ENCODE measurements at regions not wholly inside any gene's neighbourhood (a gene's known extent, or its start where the extent isn't known, plus 50 kb on each side); places are given as distances from the start of the nearest gene placed in this dataset.

DNA sequence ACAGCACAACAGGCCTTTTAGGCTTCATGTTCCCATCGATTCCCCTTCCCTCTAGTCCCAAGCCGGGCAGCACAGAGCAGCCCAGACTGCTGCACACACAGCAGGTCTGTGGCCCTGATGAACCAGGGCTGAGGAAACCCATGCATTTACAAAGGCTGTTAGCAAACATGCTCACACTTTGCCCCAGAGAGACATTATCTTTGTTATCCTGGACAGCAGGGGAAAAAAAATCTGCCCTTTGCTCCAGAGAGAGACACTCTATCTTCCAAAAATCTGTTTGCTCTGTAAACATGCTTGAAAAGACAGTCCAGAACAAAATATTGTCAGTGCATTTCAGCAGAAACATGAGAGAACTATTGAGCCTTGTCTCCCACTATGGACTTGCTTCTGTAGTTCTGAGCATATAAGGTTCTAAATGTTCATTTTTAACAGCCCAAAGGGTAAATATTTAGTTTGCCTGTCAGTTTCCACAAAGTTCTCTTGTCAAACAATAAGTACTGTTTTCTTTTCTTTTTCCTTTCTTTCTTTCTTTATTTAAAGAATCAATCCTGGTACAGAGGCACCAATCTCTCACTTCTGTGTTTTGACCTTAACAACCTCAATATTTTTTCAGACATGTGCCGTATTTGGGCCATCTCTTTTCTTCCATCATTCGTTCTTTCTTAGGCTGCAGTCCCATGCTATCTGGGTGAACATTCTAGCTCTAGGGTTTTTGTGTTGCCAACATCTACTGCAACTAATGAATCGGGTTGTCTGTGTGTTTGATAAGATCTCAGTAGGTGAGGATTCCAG is 468.0 kb downstream of the EPM2A start (continued):
- TF ChIP-seq NFIC (IDR thresholded peaks at IDR 0.05; ENCODE audit: low read length) (peak; percentile 99), ARNT2 (CRISPR knock-in tag; IDR thresholded peaks at IDR 0.05; ENCODE audit: low read depth) (peak; percentile 82; the same call in 1 of the 2 replicates), RFXANK (CRISPR knock-in tag; IDR thresholded peaks at IDR 0.05) (0 out of 2 replicates have a peak, but pooled peaks have one; percentile 49), NFE2L2 (IDR thresholded peaks at IDR 0.05; ENCODE audit: low read length) (no peak; the same call in 1 of the 2 replicates), FOXM1 (CRISPR knock-in tag; IDR thresholded peaks at IDR 0.05) (no peak), ZNF44 (CRISPR knock-in tag; IDR thresholded peaks at IDR 0.05) (no peak), ZNF432 (CRISPR knock-in tag; IDR thresholded peaks at IDR 0.05; ENCODE audit: borderline replicate concordance) (no peak), ZNF367 (CRISPR knock-in tag; IDR thresholded peaks at IDR 0.05; ENCODE audit: borderline replicate concordance) (peak; percentile 82; the same call in 1 of the 2 replicates), FIP1L1 (IDR thresholded peaks at IDR 0.05; ENCODE audit: borderline replicate concordance, insufficient read depth, low read depth, low read length) (no peak)
- TF ChIP-seq, protein P1, sequence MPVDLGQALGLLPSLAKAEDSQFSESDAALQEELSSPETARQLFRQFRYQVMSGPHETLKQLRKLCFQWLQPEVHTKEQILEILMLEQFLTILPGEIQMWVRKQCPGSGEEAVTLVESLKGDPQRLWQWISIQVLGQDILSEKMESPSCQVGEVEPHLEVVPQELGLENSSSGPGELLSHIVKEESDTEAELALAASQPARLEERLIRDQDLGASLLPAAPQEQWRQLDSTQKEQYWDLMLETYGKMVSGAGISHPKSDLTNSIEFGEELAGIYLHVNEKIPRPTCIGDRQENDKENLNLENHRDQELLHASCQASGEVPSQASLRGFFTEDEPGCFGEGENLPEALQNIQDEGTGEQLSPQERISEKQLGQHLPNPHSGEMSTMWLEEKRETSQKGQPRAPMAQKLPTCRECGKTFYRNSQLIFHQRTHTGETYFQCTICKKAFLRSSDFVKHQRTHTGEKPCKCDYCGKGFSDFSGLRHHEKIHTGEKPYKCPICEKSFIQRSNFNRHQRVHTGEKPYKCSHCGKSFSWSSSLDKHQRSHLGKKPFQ (CRISPR knock-in tag; IDR thresholded peaks at IDR 0.05; ENCODE audit: insufficient replicate concordance): peak; percentile 82
- TF ChIP-seq, protein P2, sequence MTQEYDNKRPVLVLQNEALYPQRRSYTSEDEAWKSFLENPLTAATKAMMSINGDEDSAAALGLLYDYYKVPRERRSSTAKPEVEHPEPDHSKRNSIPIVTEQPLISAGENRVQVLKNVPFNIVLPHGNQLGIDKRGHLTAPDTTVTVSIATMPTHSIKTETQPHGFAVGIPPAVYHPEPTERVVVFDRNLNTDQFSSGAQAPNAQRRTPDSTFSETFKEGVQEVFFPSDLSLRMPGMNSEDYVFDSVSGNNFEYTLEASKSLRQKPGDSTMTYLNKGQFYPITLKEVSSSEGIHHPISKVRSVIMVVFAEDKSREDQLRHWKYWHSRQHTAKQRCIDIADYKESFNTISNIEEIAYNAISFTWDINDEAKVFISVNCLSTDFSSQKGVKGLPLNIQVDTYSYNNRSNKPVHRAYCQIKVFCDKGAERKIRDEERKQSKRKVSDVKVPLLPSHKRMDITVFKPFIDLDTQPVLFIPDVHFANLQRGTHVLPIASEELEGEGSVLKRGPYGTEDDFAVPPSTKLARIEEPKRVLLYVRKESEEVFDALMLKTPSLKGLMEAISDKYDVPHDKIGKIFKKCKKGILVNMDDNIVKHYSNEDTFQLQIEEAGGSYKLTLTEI (CRISPR knock-in tag; conservative IDR thresholded peaks at IDR 0.05): no peak
- TF ChIP-seq, protein P3, sequence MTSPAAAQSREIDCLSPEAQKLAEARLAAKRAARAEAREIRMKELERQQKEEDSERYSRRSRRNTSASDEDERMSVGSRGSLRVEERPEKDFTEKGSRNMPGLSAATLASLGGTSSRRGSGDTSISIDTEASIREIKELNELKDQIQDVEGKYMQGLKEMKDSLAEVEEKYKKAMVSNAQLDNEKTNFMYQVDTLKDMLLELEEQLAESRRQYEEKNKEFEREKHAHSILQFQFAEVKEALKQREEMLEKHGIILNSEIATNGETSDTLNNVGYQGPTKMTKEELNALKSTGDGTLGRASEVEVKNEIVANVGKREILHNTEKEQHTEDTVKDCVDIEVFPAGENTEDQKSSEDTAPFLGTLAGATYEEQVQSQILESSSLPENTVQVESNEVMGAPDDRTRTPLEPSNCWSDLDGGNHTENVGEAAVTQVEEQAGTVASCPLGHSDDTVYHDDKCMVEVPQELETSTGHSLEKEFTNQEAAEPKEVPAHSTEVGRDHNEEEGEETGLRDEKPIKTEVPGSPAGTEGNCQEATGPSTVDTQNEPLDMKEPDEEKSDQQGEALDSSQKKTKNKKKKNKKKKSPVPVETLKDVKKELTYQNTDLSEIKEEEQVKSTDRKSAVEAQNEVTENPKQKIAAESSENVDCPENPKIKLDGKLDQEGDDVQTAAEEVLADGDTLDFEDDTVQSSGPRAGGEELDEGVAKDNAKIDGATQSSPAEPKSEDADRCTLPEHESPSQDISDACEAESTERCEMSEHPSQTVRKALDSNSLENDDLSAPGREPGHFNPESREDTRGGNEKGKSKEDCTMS (CRISPR knock-in tag; conservative IDR thresholded peaks at IDR 0.05): peak; percentile 19; the same call in 1 of the 2 replicates
- TF ChIP-seq, protein P4, sequence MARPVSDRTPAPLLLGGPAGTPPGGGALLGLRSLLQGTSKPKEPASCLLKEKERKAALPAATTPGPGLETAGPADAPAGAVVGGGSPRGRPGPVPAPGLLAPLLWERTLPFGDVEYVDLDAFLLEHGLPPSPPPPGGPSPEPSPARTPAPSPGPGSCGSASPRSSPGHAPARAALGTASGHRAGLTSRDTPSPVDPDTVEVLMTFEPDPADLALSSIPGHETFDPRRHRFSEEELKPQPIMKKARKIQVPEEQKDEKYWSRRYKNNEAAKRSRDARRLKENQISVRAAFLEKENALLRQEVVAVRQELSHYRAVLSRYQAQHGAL (CRISPR knock-in tag; IDR thresholded peaks at IDR 0.05; ENCODE audit: not compliant biosample characterization): peak; percentile 75
- TF ChIP-seq, protein P5, sequence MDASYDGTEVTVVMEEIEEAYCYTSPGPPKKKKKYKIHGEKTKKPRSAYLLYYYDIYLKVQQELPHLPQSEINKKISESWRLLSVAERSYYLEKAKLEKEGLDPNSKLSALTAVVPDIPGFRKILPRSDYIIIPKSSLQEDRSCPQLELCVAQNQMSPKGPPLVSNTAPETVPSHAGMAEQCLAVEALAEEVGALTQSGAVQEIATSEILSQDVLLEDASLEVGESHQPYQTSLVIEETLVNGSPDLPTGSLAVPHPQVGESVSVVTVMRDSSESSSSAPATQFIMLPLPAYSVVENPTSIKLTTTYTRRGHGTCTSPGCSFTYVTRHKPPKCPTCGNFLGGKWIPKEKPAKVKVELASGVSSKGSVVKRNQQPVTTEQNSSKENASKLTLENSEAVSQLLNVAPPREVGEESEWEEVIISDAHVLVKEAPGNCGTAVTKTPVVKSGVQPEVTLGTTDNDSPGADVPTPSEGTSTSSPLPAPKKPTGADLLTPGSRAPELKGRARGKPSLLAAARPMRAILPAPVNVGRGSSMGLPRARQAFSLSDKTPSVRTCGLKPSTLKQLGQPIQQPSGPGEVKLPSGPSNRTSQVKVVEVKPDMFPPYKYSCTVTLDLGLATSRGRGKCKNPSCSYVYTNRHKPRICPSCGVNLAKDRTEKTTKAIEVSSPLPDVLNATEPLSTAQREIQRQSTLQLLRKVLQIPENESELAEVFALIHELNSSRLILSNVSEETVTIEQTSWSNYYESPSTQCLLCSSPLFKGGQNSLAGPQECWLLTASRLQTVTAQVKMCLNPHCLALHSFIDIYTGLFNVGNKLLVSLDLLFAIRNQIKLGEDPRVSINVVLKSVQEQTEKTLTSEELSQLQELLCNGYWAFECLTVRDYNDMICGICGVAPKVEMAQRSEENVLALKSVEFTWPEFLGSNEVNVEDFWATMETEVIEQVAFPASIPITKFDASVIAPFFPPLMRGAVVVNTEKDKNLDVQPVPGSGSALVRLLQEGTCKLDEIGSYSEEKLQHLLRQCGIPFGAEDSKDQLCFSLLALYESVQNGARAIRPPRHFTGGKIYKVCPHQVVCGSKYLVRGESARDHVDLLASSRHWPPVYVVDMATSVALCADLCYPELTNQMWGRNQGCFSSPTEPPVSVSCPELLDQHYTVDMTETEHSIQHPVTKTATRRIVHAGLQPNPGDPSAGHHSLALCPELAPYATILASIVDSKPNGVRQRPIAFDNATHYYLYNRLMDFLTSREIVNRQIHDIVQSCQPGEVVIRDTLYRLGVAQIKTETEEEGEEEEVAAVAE (CRISPR knock-in tag; IDR thresholded peaks at IDR 0.05; ENCODE audit: borderline replicate concordance): peak; percentile 64; the same call in 1 of the 2 replicates
- TF ChIP-seq, protein P6, sequence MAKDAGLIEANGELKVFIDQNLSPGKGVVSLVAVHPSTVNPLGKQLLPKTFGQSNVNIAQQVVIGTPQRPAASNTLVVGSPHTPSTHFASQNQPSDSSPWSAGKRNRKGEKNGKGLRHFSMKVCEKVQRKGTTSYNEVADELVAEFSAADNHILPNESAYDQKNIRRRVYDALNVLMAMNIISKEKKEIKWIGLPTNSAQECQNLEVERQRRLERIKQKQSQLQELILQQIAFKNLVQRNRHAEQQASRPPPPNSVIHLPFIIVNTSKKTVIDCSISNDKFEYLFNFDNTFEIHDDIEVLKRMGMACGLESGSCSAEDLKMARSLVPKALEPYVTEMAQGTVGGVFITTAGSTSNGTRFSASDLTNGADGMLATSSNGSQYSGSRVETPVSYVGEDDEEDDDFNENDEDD (CRISPR knock-in tag; IDR thresholded peaks at IDR 0.05; ENCODE audit: borderline replicate concordance): peak; percentile 46; the same call in 1 of the 2 replicates

Measured in HepG2 (cell line).